Left ventricle myocardium inferior (tissue), 1 donor: ENCODE measurements at regions not wholly inside any gene's neighbourhood (a gene's known extent, or its start where the extent isn't known, plus 50 kb on each side); places are given as distances from the start of the nearest gene placed in this dataset.
A peak's percentile ranks its signal among the peaks of the same experiment; 100 is the strongest.

Experiments used
- DNase-seq: peaks from one replicate; pipeline ENCODE4 v3.0.0-alpha.2; 2020
- H3K27ac ChIP-seq: fragments of 200-600 bp; replicated peaks from 2 replicates; pipeline ENCODE4 v1.8.0; 2021
- H3K27me3 ChIP-seq: fragments of 200-600 bp; 2 replicates; pipeline ENCODE4 v1.8.0; 2021; ENCODE audit warnings: low read depth
- H3K36me3 ChIP-seq: fragments of 200-600 bp; 2 replicates; pipeline ENCODE4 v1.8.0; 2021
- H3K4me1 ChIP-seq: fragments of 200-600 bp; 2 replicates; pipeline ENCODE4 v1.8.0; 2021
- H3K4me3 ChIP-seq: fragments of 200-600 bp; 2 replicates; pipeline ENCODE4 v1.8.0; 2021; ENCODE audit warnings: mild to moderate bottlenecking, moderate library complexity
- H3K9me3 ChIP-seq: fragments of 200-600 bp; replicated peaks from 2 replicates; pipeline ENCODE4 v1.8.0; 2021
- intact Hi-C: fragments of 100-400 bp; cut with micrococcal nuclease; formaldehyde crosslinking; loops from one replicate; pipeline ENCODE4 v1.11.0; 2022
- TF ChIP-seq, protein P1 (sequence below): fragments of 200-600 bp; IDR thresholded peaks from 2 replicates; pipeline ENCODE4 v1.8.0; 2021; ENCODE audit warnings: antibody characterized with exemption, mild to moderate bottlenecking, borderline replicate concordance
- donor health status: DM: no; HTN: yes; CAD: no; lungs with severe emphysema.

DNA sequence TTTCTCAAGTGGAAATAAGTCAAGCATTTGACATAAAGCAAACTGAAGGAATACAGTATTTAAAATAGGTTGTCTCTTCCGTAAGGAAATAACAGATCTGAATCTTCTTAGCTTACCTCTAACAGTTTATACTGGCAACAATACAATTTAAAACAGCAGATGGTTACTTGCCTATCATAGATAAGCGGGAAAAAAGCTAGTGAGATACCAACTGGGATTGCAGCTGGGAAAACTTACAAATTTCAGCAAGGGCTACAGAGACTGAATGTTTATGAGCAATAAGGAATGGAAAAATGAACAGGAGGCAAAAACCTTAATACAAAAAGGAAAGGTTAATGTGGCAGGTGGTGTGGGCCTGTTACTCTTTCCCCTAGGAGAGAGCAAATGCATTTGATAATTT is 220.0 kb downstream of the RASSF9 start:
- H3K4me3 ChIP-seq: no peak overlapping the region
- TF ChIP-seq, protein P1, sequence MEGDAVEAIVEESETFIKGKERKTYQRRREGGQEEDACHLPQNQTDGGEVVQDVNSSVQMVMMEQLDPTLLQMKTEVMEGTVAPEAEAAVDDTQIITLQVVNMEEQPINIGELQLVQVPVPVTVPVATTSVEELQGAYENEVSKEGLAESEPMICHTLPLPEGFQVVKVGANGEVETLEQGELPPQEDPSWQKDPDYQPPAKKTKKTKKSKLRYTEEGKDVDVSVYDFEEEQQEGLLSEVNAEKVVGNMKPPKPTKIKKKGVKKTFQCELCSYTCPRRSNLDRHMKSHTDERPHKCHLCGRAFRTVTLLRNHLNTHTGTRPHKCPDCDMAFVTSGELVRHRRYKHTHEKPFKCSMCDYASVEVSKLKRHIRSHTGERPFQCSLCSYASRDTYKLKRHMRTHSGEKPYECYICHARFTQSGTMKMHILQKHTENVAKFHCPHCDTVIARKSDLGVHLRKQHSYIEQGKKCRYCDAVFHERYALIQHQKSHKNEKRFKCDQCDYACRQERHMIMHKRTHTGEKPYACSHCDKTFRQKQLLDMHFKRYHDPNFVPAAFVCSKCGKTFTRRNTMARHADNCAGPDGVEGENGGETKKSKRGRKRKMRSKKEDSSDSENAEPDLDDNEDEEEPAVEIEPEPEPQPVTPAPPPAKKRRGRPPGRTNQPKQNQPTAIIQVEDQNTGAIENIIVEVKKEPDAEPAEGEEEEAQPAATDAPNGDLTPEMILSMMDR: no peak
- no peaks in the 10 kb centered on the region for H3K36me3 ChIP-seq
- no peak for DNase-seq
- H3K27ac ChIP-seq: no peak overlapping the region
- H3K27me3 ChIP-seq: no peaks in the 10 kb centered on the region
- no peaks in the 10 kb centered on the region for H3K4me1 ChIP-seq
- H3K9me3 ChIP-seq: peaks cover 9% of the 10 kb centered on the region
- intact Hi-C loops: no loop called here

DNA sequence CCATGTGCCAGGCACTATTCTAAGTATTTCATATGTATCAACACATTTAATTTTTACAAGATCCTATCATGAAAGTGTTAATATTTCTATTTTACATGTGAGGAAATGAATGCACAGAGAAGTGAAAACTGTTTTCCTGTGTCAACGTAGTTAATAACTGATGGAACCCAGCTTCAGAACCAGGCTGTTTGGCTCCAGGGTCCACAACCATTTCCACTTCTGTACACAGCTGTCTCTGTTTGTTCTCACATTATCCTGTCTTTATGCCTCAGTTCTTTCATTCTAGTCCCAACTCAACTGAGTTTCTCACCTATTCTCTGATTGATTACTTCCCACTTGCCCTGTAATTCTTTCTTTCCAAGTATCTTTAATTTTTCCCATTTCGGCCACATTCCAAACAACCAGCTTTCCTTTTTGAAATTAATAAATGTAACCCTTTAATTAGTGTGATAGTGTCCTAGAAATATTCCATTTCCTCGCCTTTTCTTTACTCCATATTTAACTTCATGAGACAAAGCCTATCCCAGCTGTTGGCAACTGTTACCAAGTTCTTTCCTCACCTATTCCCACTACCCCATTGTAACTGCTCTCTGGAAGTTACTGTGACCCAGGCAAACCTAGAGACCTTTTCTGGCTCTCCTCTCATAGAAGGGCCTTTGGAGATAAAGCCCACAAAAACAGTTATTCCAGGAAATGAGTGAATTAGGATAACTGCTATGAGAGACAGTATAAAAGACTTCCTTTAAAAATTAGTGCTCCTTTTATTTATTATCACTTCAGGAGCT is 218.7 kb downstream of the RASSF9 start:
- intact Hi-C loops: no loop called here

DNA sequence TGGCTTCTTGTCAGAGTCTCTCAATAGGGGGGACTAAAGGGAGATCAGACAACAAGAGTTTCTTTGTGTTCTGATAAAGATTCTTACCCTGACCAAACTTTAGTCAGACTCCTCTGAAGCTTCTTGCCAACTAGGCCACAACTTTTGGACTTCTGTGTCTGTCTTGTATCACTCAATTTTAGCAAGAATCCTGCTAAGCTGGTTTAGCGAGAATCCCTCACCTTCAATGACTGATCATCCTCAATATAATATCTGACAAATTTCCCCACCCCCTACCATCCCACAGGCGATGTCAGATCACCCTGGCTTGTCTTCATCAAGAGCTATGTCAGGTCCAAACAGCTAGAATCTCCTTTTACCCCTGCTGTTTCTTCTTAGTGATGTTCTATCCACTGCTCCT is 215.2 kb downstream of the RASSF9 start:
- Histone ChIP-seq H3K9me3 (no peaks in the 10 kb centered on the region), H3K36me3 (no peaks in the 10 kb centered on the region), H3K27ac (no peak overlapping the region), H3K4me3 (no peak overlapping the region), H3K4me1 (no peaks in the 10 kb centered on the region), H3K27me3 (no peaks in the 10 kb centered on the region)
- TF ChIP-seq, protein P1: no peak
- intact Hi-C loops: no loop called here
- no peak for DNase-seq

More for the DNA sequence above, 218.7 kb downstream of the RASSF9 start:
- H3K4me3 ChIP-seq: no peak overlapping the region
- H3K27me3 ChIP-seq: no peaks in the 10 kb centered on the region
- no peaks in the 10 kb centered on the region for H3K36me3 ChIP-seq
- DNase-seq: no peak
- H3K27ac ChIP-seq: no peak overlapping the region
- H3K9me3 ChIP-seq: peaks cover 3% of the 10 kb centered on the region
- TF ChIP-seq, protein P1: no peak
- H3K4me1 ChIP-seq: no peaks in the 10 kb centered on the region

DNA sequence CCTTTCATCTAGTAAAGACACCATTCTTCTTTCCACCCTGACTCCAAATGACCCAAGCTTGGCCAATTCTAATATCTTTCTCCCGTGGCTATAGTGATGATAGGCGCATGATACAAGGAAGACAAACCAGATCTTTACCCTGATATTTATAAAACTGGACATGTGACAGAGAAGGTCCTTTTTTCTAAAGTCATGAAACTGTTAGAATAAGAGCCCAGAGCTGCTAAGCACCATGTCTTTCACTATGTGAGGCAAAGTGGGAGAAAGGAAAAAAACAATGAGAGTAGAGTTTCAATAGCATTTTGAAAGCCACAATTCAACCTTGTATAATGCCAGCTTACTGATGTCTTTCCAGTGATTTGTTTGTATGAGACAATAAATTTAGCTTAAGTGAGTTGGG is 212.4 kb downstream of the RASSF9 start:
- no peaks in the 10 kb centered on the region for H3K4me1 ChIP-seq
- TF ChIP-seq, protein P1: no peak
- H3K27ac ChIP-seq: no peak overlapping the region
- no peaks in the 10 kb centered on the region for H3K9me3 ChIP-seq
- no peaks in the 10 kb centered on the region for H3K27me3 ChIP-seq
- no peak for DNase-seq
- no peak overlapping the region for H3K4me3 ChIP-seq
- no peaks in the 10 kb centered on the region for H3K36me3 ChIP-seq
- intact Hi-C loops: no loop called here

DNA sequence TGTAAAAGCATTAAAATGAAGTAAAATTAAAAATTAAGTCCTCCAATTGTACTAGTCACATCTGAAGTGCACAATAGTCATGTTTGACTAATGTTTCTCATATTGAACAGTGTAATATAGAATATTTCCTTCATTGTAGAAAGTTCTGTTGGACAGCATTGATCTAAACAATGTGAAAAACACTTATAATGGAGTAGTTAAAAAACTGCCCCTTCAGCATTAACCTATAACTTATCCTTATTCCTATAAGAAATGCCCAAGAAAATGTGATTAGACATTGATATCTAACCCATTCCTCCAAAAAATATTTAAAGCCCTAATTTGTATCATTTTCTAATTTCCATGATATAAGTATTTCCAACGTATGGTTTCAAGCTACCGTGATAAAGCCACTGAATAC is 210.7 kb downstream of the RASSF9 start:
- no peaks in the 10 kb centered on the region for H3K4me1 ChIP-seq

More for the DNA sequence above, 210.7 kb downstream of the RASSF9 start:
- Histone ChIP-seq H3K27me3 (no peaks in the 10 kb centered on the region), H3K27ac (peak overlapping the region; percentile 32), H3K36me3 (no peaks in the 10 kb centered on the region), H3K4me3 (no peak overlapping the region), H3K9me3 (no peaks in the 10 kb centered on the region)
- no peak for DNase-seq
- intact Hi-C loops: no loop called here
- TF ChIP-seq, protein P1: no peak
